Endothelial cell (in vitro differentiated cells): ENCODE measurements at regions not wholly inside any gene's neighbourhood (a gene's known extent, or its start where the extent isn't known, plus 50 kb on each side); places are given as distances from the start of the nearest gene placed in this dataset.

Experiments
- DNase-seq: peaks from one replicate; pipeline ENCODE4 v3.0.0; 2021; ENCODE audit warnings: low spot score
- H3K27ac Mint-ChIP-seq: one replicate; pipeline ENCODE4 v1.8.0; 2021; ENCODE audit warnings: mixed read lengths, inconsistent platforms; ENCODE audit not compliant: unreplicated experiment
- H3K27me3 Mint-ChIP-seq: one replicate; pipeline ENCODE4 v1.8.0; 2021; ENCODE audit warnings: mild to moderate bottlenecking, moderate library complexity, mixed read lengths, inconsistent platforms; ENCODE audit not compliant: unreplicated experiment
- H3K36me3 Mint-ChIP-seq: one replicate; pipeline ENCODE4 v1.8.0; 2021; ENCODE audit warnings: mild to moderate bottlenecking, low read depth, mixed read lengths, inconsistent platforms; ENCODE audit not compliant: unreplicated experiment
- H3K4me1 Mint-ChIP-seq: one replicate; pipeline ENCODE4 v1.8.0; 2021; ENCODE audit warnings: mild to moderate bottlenecking, mixed read lengths, inconsistent platforms; ENCODE audit not compliant: unreplicated experiment
- H3K4me3 Mint-ChIP-seq: one replicate; pipeline ENCODE4 v1.8.0; 2021; ENCODE audit warnings: mild to moderate bottlenecking, mixed read lengths, inconsistent platforms; ENCODE audit not compliant: unreplicated experiment
- H3K9me3 Mint-ChIP-seq: one replicate; pipeline ENCODE4 v1.8.0; 2021; ENCODE audit warnings: mixed read lengths, inconsistent platforms; ENCODE audit not compliant: unreplicated experiment
- CTCF ChIP-seq: fragments of 200-600 bp; sonication (generic); IDR thresholded peaks from one replicate; pipeline ENCODE4 v1.5.0; 2021; ENCODE audit warnings: antibody characterized with exemption; ENCODE audit not compliant: unreplicated experiment

DNA sequence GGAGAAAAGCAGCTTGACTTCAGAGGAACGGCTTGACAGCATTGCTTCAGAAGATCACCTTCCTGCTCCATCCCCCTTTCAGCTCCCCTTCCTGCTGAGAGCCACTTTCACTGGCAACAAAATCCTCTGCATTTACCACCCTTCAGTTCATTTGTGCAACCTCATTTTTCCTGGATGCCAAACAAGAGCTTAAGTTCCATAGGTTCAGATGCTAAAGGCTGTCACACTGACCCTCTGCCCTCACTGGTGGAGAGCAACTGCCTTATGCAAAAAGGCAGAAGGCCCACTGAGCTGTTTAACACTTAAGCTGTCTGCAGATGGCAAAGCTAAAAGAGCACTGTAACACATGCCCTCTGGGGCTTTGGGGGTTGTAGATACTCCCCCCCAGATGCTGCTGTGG is 131.2 kb upstream of the SPACA1 start:
- H3K4me1 Mint-ChIP-seq, result no peaks in the 10 kb centered on the region
- H3K27ac Mint-ChIP-seq, result no peak overlapping the region
- H3K27me3 Mint-ChIP-seq, result no peaks in the 10 kb centered on the region
- H3K9me3 Mint-ChIP-seq, result no peaks in the 10 kb centered on the region
- DNase-seq, result no peak
- no peaks in the 10 kb centered on the region for H3K36me3 Mint-ChIP-seq
- no peak overlapping the region for H3K4me3 Mint-ChIP-seq
- TF ChIP-seq CTCF, result no peak

- no peak for DNase-seq
- Mint-ChIP-seq H3K27me3 (no peaks in the 10 kb centered on the region), H3K9me3 (no peaks in the 10 kb centered on the region), H3K27ac (no peak overlapping the region), H3K4me1 (no peaks in the 10 kb centered on the region), H3K4me3 (no peak overlapping the region), H3K36me3 (no peaks in the 10 kb centered on the region)
- no peak for TF ChIP-seq CTCF
Measured at GRCh38 chr6:87914637-87915395, 132.8 kb upstream of the SPACA1 start.

DNA sequence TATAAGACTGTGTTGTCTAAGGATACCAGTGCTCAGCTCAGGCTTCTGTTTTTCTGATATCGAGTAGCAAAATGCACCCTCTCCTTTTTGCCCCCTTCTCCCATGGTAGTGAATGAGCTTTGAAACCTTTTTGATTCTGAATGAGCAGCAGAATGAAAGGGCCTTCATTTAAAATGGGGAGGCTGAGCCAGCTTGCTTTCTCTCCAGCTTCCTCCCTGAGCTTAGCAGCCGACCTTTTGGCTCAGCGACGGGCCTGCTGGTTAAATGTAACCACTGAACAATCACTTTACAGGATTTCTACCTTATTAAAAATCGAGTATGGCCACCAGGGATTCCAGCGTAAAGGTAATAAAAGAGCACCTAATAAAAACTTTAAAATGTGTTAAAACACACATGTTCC is 133.7 kb upstream of the SPACA1 start:
- no peak for TF ChIP-seq CTCF
- H3K4me3 Mint-ChIP-seq, result no peak overlapping the region
- no peaks in the 10 kb centered on the region for H3K9me3 Mint-ChIP-seq
- H3K4me1 Mint-ChIP-seq, result no peaks in the 10 kb centered on the region
- H3K27ac Mint-ChIP-seq, result no peak overlapping the region
- H3K27me3 Mint-ChIP-seq, result no peaks in the 10 kb centered on the region
- no peak for DNase-seq
- no peaks in the 10 kb centered on the region for H3K36me3 Mint-ChIP-seq

GRCh38 chr6:87912102-87912501 is 135.5 kb upstream of the SPACA1 start:
- no peak overlapping the region for H3K27ac Mint-ChIP-seq
- no peak for DNase-seq
- H3K4me1 Mint-ChIP-seq, result no peaks in the 10 kb centered on the region
- no peaks in the 10 kb centered on the region for H3K36me3 Mint-ChIP-seq
- no peak overlapping the region for H3K4me3 Mint-ChIP-seq
- H3K9me3 Mint-ChIP-seq, result no peaks in the 10 kb centered on the region
- TF ChIP-seq CTCF, result no peak
- H3K27me3 Mint-ChIP-seq, result no peaks in the 10 kb centered on the region

DNA sequence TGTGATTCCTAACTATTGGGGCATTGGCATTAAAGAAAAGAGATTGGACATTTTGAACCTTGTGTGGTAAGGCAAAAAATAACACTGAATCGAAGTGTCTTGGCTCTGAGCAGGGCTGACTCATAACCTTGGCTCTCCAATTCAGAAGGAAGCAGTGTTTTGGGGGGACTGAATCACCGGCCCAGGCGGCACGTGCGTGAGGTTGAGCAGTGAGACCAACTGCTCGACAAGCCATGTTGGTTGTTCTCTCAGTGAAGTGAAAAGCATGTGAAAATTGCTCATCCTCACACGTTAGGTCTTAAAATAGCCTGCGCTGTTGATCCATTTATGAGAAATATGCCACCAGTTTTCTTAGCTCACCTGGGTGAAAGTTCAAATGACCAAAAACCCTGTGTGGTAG is 137.8 kb upstream of the SPACA1 start:
- no peaks in the 10 kb centered on the region for H3K27me3 Mint-ChIP-seq
- no peak for DNase-seq
- no peak for TF ChIP-seq CTCF
- no peaks in the 10 kb centered on the region for H3K36me3 Mint-ChIP-seq
- no peaks in the 10 kb centered on the region for H3K9me3 Mint-ChIP-seq
- H3K27ac Mint-ChIP-seq, result no peak overlapping the region
- no peaks in the 10 kb centered on the region for H3K4me1 Mint-ChIP-seq
- no peak overlapping the region for H3K4me3 Mint-ChIP-seq
